ENCODE measurements at regions not wholly inside any gene's neighbourhood (a gene's known extent, or its start where the extent isn't known, plus 50 kb on each side); places are given as distances from the start of the nearest gene placed in this dataset.

DNA sequence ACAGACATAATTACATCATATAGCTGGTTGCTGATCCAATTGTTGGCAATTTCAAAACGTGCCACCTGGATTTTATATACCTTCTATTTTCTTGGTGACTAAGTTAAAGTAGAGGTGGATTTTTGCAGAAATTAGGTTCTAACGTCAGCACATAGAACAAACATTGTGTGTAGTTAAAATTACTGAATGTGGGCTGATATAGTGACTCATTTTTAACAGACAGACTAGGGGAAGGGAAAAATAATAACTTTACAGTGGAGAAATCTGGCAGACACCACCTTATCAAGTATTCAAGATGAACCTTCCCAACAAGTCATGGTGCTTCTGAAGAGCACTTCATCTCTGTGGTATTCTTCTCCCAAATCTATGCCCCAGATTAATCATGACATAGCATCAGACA, 134.5 kb downstream of the UCHL1 start (continued):
- TF ChIP-seq REST (IDR thresholded peaks at IDR 0.05) (no peak), YY1 (IDR thresholded peaks at IDR 0.05) (no peak)

DNA sequence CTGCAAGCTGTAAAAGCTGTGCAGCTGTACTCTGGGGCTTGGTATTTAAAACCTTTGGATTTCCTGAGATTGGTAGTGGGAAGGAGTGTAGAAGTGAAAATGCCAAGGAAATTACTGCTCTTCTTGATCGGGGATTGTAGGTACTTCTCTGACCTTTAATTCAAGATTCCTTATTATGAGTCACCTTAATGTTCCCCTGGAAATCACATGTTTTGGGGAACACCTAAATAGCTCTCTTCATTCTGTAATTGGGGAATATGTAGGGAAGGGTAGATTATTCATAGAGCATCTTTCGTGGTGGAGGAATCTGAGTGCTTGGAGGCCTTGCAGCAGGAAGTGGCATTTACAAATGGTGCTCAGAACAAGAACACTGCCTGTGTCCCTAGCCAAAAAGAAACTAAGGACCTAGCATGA, 137.8 kb downstream of the UCHL1 start:
- Histone ChIP-seq H3K27ac (ENCODE audit: low read depth in 1 of 2, low read length in 2 of 2) (no peak overlapping the region), H3K9ac (ENCODE audit: low read depth in 1 of 2, low read length in 2 of 2) (no peak overlapping the region), H3K4me1 (ENCODE audit: control insufficient read depth in 4 of 4, insufficient read depth in 4 of 4, low read length in 3 of 4) (no peaks in the 10 kb centered on the region), H3K4me3 (ENCODE audit: low read depth in 1 of 3, low read length in 3 of 3) (no peak overlapping the region), H3K27me3 (ENCODE audit: control insufficient read depth in 4 of 4, insufficient read depth in 4 of 4, low read length in 3 of 4) (no peaks in the 10 kb centered on the region), H3K9me3 (ENCODE audit: control insufficient read depth in 4 of 4, low read length in 3 of 4) (no peaks in the 10 kb centered on the region), H3K36me3 (ENCODE audit: control insufficient read depth in 4 of 4, insufficient read depth in 3 of 4, low read depth in 1 of 4, low read length in 3 of 4) (peaks cover 0 to 1% (median 0%) of the 10 kb centered on the region in 4 donors)
- no peak for DNase-seq (ENCODE audit: low spot score)
- TF ChIP-seq HNF4A (conservative IDR thresholded peaks at IDR 0.05) (no peak), NR2F2 (IDR thresholded peaks at IDR 0.05) (no peak), RXRA (IDR thresholded peaks at IDR 0.05) (no peak), REST (IDR thresholded peaks at IDR 0.05) (no peak)
- TF ChIP-seq, protein P1, sequence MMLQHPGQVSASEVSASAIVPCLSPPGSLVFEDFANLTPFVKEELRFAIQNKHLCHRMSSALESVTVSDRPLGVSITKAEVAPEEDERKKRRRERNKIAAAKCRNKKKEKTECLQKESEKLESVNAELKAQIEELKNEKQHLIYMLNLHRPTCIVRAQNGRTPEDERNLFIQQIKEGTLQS (IDR thresholded peaks at IDR 0.05) = no peak
- 85% methylated on average over 2 of the region's 2 CpGs for WGBS

DNA sequence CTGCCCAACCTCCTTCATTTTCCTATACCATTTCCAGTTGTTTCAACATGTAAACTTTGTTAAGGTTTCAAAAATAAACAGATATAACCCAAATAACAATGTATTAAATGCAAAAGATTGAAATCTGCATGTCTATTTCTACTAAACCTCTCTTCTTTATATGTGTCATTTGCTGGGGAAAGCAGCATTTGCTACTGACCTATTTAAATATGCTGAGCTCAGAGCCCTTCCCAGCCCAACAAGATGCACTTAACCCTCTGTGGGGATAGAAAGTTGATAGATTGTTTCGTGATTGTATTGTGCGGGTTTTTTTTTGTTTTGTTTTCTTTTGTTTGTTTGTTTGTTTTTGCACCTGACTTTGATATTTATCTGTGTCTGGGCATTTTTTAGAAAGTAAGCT, 139.5 kb downstream of the UCHL1 start:
- no peak overlapping the region for H3K27ac ChIP-seq (ENCODE audit: low read depth in 1 of 2, low read length in 2 of 2)
- H3K9me3 ChIP-seq (ENCODE audit: control insufficient read depth in 4 of 4, low read length in 3 of 4) = no peaks in the 10 kb centered on the region
- 86% methylated on average over 2 of the region's 2 CpGs for WGBS
- no peaks in the 10 kb centered on the region for H3K27me3 ChIP-seq (ENCODE audit: control insufficient read depth in 4 of 4, insufficient read depth in 4 of 4, low read length in 3 of 4)
- H3K36me3 ChIP-seq (ENCODE audit: control insufficient read depth in 4 of 4, insufficient read depth in 3 of 4, low read depth in 1 of 4, low read length in 3 of 4) = peaks cover 0 to 1% (median 0%) of the 10 kb centered on the region in 4 donors
- TF ChIP-seq EGR1 (IDR thresholded peaks at IDR 0.05; ENCODE audit: low read depth in 2 of 2) (no peak), FOXA2 (IDR thresholded peaks at IDR 0.05) (no peak), HNF4G (IDR thresholded peaks at IDR 0.05) (no peak), TAF1 (conservative IDR thresholded peaks at IDR 0.05) (no peak), RXRA (IDR thresholded peaks at IDR 0.05) (no peak), HNF4A (conservative IDR thresholded peaks at IDR 0.05) (no peak), FOXA1 (IDR thresholded peaks at IDR 0.05) (no peak), REST (IDR thresholded peaks at IDR 0.05) (no peak), NR2F2 (IDR thresholded peaks at IDR 0.05) (no peak), MAX (IDR thresholded peaks at IDR 0.05) (no peak), SP1 (IDR thresholded peaks at IDR 0.05) (no peak), RAD21 (IDR thresholded peaks at IDR 0.05) (no peak), YY1 (IDR thresholded peaks at IDR 0.05) (no peak)
- TF ChIP-seq, protein P1 (IDR thresholded peaks at IDR 0.05) = no peak
- TF ChIP-seq, protein P2, sequence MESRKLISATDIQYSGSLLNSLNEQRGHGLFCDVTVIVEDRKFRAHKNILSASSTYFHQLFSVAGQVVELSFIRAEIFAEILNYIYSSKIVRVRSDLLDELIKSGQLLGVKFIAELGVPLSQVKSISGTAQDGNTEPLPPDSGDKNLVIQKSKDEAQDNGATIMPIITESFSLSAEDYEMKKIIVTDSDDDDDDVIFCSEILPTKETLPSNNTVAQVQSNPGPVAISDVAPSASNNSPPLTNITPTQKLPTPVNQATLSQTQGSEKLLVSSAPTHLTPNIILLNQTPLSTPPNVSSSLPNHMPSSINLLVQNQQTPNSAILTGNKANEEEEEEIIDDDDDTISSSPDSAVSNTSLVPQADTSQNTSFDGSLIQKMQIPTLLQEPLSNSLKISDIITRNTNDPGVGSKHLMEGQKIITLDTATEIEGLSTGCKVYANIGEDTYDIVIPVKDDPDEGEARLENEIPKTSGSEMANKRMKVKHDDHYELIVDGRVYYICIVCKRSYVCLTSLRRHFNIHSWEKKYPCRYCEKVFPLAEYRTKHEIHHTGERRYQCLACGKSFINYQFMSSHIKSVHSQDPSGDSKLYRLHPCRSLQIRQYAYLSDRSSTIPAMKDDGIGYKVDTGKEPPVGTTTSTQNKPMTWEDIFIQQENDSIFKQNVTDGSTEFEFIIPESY (IDR thresholded peaks at IDR 0.05) = no peak
- H3K4me1 ChIP-seq (ENCODE audit: control insufficient read depth in 4 of 4, insufficient read depth in 4 of 4, low read length in 3 of 4) = no peaks in the 10 kb centered on the region
- no peak overlapping the region for H3K4me3 ChIP-seq (ENCODE audit: low read depth in 1 of 3, low read length in 3 of 3)
- no peak for DNase-seq (ENCODE audit: low spot score)
- no peak overlapping the region for H3K9ac ChIP-seq (ENCODE audit: low read depth in 1 of 2, low read length in 2 of 2)
